GM19324 (cell line): ENCODE measurements at regions not wholly inside any gene's neighbourhood (a gene's known extent, or its start where the extent isn't known, plus 50 kb on each side); places are given as distances from the start of the nearest gene placed in this dataset.

Source experiments
- ATAC-seq: cut with Tn5 transposase; IDR thresholded peaks from one replicate; pipeline ENCODE4 v1.9.1; 2021; ENCODE audit warnings: mild to moderate bottlenecking, moderate library complexity; ENCODE audit not compliant: unreplicated experiment, low FRiP score

- ATAC-seq: no peak
These were observed 394.1 kb upstream of the SMIM31 start for GRCh38 chr4:164359881-164360280.

- no peak for ATAC-seq
These were observed 385.0 kb upstream of the SMIM31 start for GRCh38 chr4:164368894-164369293.

GRCh38 chr4:164373021-164373420 lies 380.9 kb upstream of the SMIM31 start:
- no peak for ATAC-seq

- ATAC-seq: no peak
These were observed 376.7 kb upstream of the SMIM31 start for GRCh38 chr4:164377277-164377676.

- no peak for ATAC-seq
These were observed 375.6 kb upstream of the SMIM31 start for GRCh38 chr4:164378361-164378760.

- no peak for ATAC-seq
These were observed 374.2 kb upstream of the SMIM31 start for GRCh38 chr4:164379694-164380093.

GRCh38 chr4:164381859-164382258 lies 372.1 kb upstream of the SMIM31 start:
- ATAC-seq: no peak

GRCh38 chr4:164383058-164383357 lies 370.9 kb upstream of the SMIM31 start:
- ATAC-seq: no peak

- no peak for ATAC-seq
These were observed 370.3 kb upstream of the SMIM31 start for GRCh38 chr4:164383358-164384220.

- ATAC-seq: no peak
These were observed 369.5 kb upstream of the SMIM31 start for GRCh38 chr4:164384416-164384815.

- ATAC-seq: no peak
These were observed 357.5 kb upstream of the SMIM31 start for GRCh38 chr4:164396439-164396838.

- ATAC-seq: no peak
These were observed 351.4 kb upstream of the SMIM31 start for GRCh38 chr4:164402554-164402953.

GRCh38 chr4:164405774-164406173 lies 348.2 kb upstream of the SMIM31 start:
- no peak for ATAC-seq

GRCh38 chr4:164408831-164409230 lies 345.1 kb upstream of the SMIM31 start:
- no peak for ATAC-seq

- ATAC-seq: no peak
These were observed 343.5 kb upstream of the SMIM31 start for GRCh38 chr4:164410401-164410800.

GRCh38 chr4:164412246-164412645 lies 341.7 kb upstream of the SMIM31 start:
- ATAC-seq: no peak

- ATAC-seq: no peak
These were observed 340.2 kb upstream of the SMIM31 start for GRCh38 chr4:164413743-164414142.

- ATAC-seq: no peak
These were observed 330.1 kb upstream of the SMIM31 start for GRCh38 chr4:164423819-164424218.

- no peak for ATAC-seq
These were observed 329.1 kb upstream of the SMIM31 start for GRCh38 chr4:164424846-164425245.

- no peak for ATAC-seq
These were observed 325.4 kb upstream of the SMIM31 start for GRCh38 chr4:164428561-164428960.

GRCh38 chr4:164438321-164438720 lies 315.6 kb upstream of the SMIM31 start:
- ATAC-seq: no peak

- no peak for ATAC-seq
These were observed 314.9 kb upstream of the SMIM31 start for GRCh38 chr4:164439037-164439436.

GRCh38 chr4:164440199-164440598 lies 313.7 kb upstream of the SMIM31 start:
- no peak for ATAC-seq
